ENCODE measurements at regions not wholly inside any gene's neighbourhood (a gene's known extent, or its start where the extent isn't known, plus 50 kb on each side); places are given as distances from the start of the nearest gene placed in this dataset.

GRCh38 chr2:31811482-31811881 is 199.3 kb downstream of the MEMO1 start:
- no peak overlapping the region for H2AFZ ChIP-seq (ENCODE audit: control insufficient read depth, low read depth, low read length)
- CTCF ChIA-PET, result no interaction called here
- POLR2A ChIA-PET, result no interaction called here

More at GRCh38 chr2:31811482-31811881, 199.3 kb downstream of the MEMO1 start:
- Histone ChIP-seq H3K27ac (ENCODE audit: control insufficient read depth, insufficient read depth) (no peak overlapping the region), H3K9ac (ENCODE audit: control insufficient read depth, insufficient read depth, low read length) (no peak overlapping the region), H4K20me1 (ENCODE audit: control insufficient read depth, insufficient read depth) (no peaks in the 10 kb centered on the region), H3K9me3 (replicated peaks; ENCODE audit: control insufficient read depth, insufficient read depth, low read length) (no peaks in the 10 kb centered on the region), H3K36me3 (ENCODE audit: control insufficient read depth in 2 of 2, insufficient read depth in 2 of 2, low read length in 1 of 2) (no peaks in the 10 kb centered on the region), H3K27me3 (replicated peaks in 1 of 2; ENCODE audit: control insufficient read depth in 2 of 2, insufficient read depth in 2 of 2, low read length in 1 of 2) (no peaks in the 10 kb centered on the region), H3K4me1 (ENCODE audit: control insufficient read depth, insufficient read depth, low read length) (peaks cover 9% of the 10 kb centered on the region), H3K79me2 (ENCODE audit: control insufficient read depth, insufficient read depth, low read length) (no peaks in the 10 kb centered on the region), H3K4me3 (no peak overlapping the region), H3K4me2 (ENCODE audit: control insufficient read depth, insufficient read depth) (peak overlapping the region; percentile 31; the same call in 1 of the 2 replicates)
- in situ Hi-C loops (cut with MboI) (no loop called here), intact Hi-C loops (cut with micrococcal nuclease; ENCODE audit: unreplicated experiment) (no loop called here)
- TF ChIP-seq CUX1 (IDR thresholded peaks at IDR 0.05; ENCODE audit: insufficient replicate concordance, low read depth, low read length) (no peak), ZBTB11 (CRISPR knock-in tag; IDR thresholded peaks at IDR 0.05) (no peak), MTA2 (IDR thresholded peaks at IDR 0.05; ENCODE audit: low read depth) (no peak), ZZZ3 (IDR thresholded peaks at IDR 0.05; ENCODE audit: control insufficient read depth, insufficient read length, low read depth) (no peak), BMI1 (IDR thresholded peaks at IDR 0.05; ENCODE audit: borderline replicate concordance) (no peak), HDAC6 (IDR thresholded peaks at IDR 0.05; ENCODE audit: unreplicated experiment) (no peak), DPF2 (IDR thresholded peaks at IDR 0.05) (no peak), SIN3A (IDR thresholded peaks at IDR 0.05; ENCODE audit: low read depth, low read length) (no peak), ESRRA (IDR thresholded peaks at IDR 0.05; ENCODE audit: low read length) (no peak), SREBF2 (IDR thresholded peaks at IDR 0.05; ENCODE audit: low read length) (no peak), CREM (IDR thresholded peaks at IDR 0.05; ENCODE audit: low read depth) (no peak), BCL11A (IDR thresholded peaks at IDR 0.05; ENCODE audit: low read depth, low read length) (no peak), POU2F2 (IDR thresholded peaks at IDR 0.05; ENCODE audit: borderline replicate concordance, low read depth, low read length) (no peak)
- no TSS peak for BruUV-seq (replicated peaks)
- RAD21 ChIA-PET (ENCODE audit: unreplicated experiment), result interaction anchor here (0.7 kb wide), 1 partner anchor 74 kb away, joined by 3 read pairs; no protein-coding TSS in a partner anchor
- DNase-seq (ENCODE audit: low read depth, low spot score) (no peak), FAIRE-seq (no peak), ATAC-seq (no peak)
- WGBS (ENCODE audit: insufficient coverage, insufficient replicate concordance, low lambda C conversion rate, missing lambda C conversion rate), result 98% methylated on average over 3 of the region's 3 CpGs
- SMC1A ChIA-PET (ENCODE audit: uncharacterized antibody, unreplicated experiment), result interaction anchor here (0.6 to 0.9 kb wide), 4 partner anchors 10 to 226 kb away, joined by 3 to 4 read pairs (median 3); no protein-coding TSS in a partner anchor

Data from GM12878 (cell line).